GM18870 (cell line): ENCODE measurements at regions not wholly inside any gene's neighbourhood (a gene's known extent, or its start where the extent isn't known, plus 50 kb on each side); places are given as distances from the start of the nearest gene placed in this dataset.

Experiments
- ATAC-seq: cut with Tn5 transposase; IDR thresholded peaks from one replicate; pipeline ENCODE4 v1.9.1; 2021; ENCODE audit warnings: moderate library complexity; ENCODE audit not compliant: unreplicated experiment

DNA sequence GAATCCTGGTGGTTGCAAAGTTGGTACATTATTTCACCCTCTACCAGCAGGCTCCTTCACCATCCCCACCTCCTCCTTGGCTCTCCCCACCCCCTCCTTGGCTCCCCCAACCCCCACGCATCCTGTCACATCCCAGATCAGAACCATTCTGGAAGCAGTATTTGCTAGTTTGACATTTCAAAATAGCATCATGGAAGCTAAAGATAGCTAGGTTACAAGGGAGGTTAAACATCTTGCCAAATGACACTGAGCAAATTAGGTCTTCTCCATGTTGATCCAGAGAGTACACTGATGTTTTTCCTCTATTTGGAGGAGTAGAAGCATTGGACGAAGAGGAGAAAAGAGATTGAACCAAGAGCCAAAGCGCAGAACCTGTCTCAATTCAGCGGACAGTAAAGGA is 158.9 kb upstream of the FGGY start:
- ATAC-seq, result no peak

DNA sequence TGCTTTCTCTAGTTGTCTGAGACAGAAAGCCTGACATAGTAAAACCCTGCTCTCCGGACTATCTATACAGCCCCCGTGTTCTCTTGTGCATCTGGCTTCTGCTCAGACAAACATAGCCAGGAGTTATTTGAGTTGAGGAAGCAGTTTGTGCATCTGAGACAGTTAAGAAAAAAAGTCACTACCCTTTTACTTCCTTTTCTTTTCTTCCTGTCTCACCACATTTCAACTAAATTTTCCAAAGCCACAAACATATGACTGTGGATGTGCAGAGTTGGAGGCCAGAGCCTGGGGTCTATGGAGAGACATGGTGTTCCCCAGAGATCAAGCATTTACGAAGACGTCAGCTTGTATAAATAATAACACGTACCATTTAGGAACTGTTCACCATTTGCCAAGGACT is 158.5 kb upstream of the FGGY start:
- ATAC-seq, result no peak

- no peak for ATAC-seq
These were observed 157.5 kb upstream of the FGGY start for GRCh38 chr1:59139396-59139795.

- no peak for ATAC-seq
These were observed 155.5 kb upstream of the FGGY start for GRCh38 chr1:59141267-59141863.

DNA sequence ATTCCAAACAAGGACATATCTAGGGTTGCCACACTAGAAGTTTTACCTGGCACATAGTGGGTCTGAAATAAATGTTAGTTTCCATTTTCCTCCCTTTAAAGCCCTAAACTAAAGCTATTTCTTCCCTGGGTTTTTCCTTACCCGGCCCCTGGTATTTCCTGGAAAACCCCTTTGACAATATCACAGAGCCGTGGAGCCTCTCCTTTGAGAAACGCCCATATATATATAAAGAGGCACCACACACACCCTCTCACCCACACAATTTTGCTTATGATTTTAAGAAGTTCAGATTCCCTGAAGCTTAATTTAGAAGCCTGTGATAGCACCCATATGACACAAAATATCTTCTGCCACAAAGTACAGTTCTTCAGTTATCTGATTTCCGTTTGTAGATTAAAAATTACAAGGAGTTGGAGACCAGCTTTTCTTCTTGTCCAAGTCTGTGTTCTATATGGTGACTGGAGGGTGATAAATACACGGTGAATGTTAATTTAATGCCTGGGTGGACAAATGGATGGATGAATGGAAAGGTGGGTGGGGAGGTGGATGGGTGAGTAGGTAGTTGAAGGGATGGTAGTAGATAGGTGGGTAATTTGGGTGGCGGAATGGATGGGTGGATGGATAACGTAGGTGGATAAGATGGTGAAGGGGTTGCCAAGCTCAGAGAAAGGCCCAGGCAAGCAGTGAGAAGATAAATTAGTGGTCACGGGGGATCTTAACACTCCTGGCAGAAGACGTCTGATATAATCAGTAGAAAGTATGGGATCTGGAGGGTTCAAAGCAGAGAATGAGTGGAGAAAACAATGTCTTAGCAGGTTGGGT is 154.4 kb upstream of the FGGY start:
- no peak for ATAC-seq

DNA sequence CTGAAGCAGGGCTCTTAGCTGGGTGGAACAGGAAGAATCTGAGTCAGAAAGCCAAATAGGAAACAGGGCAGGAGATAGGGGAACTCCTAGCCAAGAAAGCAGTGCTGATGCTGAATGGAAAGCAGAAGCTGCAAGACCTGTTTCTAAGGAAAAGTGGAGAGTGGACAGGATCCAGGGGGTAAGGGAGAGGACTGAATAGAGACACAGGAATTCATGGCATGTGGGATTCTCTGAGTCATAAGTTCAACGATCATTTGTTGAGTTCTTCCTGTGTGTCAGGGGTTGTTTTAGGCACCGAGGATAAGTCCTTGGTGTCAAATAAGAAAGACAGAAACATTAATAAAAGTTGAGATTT is 153.8 kb upstream of the FGGY start:
- ATAC-seq, result no peak

- ATAC-seq, result no peak
These were observed 153.1 kb upstream of the FGGY start for GRCh38 chr1:59143811-59144210.

- no peak for ATAC-seq
These were observed 151.9 kb upstream of the FGGY start for GRCh38 chr1:59144959-59145358.

- no peak for ATAC-seq
These were observed 150.8 kb upstream of the FGGY start for GRCh38 chr1:59146056-59146455.

DNA sequence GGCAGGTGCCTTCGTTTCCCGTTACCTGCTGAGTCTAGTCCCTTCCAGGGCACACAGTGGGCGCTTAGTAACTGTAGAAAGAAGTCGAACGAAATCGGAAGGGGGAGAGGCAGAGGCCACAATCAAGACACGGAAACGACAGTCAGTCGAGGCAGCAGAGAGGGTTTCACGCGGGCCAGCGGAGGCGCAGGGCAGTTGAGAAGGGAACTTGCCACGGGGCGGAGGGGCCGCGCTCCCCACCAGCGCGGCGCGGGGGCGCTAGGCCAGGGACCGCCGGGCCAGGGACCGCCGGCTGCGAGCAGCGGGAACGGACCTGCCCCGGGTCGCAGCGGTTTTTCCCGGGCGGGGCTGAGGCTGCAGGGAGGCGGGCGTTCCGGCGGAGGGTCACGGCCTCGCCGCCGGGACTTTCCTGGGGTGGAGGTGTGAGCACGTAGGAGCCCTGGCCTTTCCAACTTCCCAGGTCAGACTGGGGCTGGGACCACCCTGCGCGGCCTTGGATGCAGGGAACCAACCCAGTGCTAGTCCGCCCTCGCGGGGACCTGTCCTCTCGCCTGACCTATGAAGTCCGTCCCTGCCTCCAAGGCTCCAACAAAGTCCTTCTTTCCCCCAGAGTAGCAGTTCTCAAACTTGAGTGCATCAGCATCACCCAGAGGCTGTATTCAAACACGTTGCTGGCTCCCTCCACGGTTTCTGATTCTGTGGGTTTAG is 150.1 kb upstream of the FGGY start:
- ATAC-seq, result peak; percentile 39

GRCh38 chr1:59149435-59149834 is 147.5 kb upstream of the FGGY start:
- ATAC-seq, result no peak

GRCh38 chr1:59150577-59151386 is 146.1 kb upstream of the FGGY start:
- ATAC-seq, result peak; percentile 66

DNA sequence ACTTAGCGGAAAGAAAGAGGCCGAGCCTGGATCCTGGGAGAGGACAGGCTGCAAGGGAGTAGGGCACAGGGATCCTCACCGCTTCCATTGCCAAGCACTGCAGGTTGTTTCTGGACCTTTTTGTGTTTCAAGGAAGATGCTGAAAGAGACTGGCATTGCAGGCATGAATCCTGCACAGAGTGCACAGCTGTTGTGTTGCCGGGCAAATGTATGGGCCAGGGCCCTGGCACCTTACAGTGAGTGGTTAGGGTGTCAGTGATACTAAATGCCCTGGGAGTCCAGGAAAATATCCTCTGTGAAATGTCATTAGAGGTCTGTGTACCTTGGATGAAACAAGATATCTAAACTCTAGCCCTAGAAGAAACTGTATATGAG is 145.5 kb upstream of the FGGY start:
- no peak for ATAC-seq

DNA sequence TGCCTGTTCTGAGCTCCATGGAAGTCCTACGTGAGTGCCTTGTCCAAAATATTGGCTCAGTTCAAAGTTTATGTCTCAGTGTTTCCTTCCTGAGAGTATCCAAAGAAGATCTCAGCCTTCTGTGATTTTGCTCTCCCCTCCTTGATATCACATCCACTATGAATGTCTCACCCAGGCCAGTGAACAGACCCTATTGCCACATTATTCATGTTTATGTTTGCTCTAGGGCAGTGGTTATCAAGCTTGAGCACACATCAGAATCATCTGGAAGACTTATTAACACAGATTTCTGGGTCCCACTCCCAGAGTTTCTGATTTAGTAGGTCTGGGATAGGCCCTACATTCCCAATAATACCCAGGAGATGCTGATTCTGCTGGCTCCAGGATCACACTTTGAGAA is 145.0 kb upstream of the FGGY start:
- no peak for ATAC-seq

DNA sequence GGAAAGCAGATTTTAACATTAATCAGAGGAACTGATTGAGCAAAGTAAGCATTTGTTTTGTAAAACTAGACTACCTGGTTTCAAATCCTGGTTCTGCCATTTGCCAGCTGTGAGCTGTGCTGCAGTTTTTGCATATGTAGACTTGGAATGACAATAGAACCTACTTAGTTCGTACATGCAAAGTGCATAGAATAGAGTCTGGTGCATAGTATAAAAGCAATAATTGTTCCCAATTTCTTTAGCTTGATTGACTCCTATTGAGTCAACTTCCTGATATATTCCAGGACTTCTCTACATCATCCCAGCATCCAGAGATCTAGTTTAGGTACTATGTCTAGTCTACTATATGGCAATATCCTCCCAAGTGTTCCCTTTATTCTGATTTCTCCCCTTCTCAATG is 144.4 kb upstream of the FGGY start:
- no peak for ATAC-seq

DNA sequence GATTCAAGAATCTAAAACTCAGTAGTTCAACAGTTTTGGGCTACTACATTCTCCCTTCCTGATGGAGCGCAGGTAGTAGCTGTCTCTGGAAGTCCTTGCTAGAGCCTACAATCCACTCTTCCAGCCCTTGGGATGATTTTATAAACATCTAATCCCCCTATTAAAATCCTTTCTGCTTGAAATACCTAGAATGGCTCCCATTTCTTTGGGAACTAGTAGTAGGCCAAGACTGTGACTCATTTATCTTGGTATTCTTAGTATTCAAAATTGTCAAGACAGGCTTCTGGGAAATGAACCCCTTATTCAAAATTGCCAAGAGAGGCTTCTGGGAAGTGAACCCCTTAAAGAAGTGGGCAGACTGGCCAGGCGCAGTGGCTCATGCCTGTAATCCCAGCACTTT is 142.5 kb upstream of the FGGY start:
- ATAC-seq, result no peak

GRCh38 chr1:59155351-59155750 is 141.5 kb upstream of the FGGY start:
- no peak for ATAC-seq

DNA sequence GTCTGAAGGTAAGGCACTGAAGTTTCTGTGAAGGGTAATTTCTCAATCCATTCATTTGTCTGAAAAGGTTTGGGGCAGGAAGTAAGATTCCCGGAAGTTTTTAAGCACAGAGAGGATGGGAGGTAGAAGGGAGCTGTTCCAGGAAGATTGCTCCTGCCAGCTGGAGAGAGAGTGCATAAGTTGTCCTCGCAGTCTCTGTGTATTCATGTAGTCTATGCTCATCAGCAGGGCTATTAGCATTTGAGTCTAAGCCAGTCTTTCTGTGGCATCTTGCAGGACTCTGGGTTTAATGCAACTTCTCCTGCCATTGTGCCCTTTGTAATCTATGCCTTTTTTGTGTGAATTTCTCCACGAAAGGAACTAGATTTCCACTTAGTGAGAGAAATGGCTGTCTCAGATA is 140.8 kb upstream of the FGGY start:
- ATAC-seq, result no peak

GRCh38 chr1:59156526-59157199 is 140.2 kb upstream of the FGGY start:
- no peak for ATAC-seq

DNA sequence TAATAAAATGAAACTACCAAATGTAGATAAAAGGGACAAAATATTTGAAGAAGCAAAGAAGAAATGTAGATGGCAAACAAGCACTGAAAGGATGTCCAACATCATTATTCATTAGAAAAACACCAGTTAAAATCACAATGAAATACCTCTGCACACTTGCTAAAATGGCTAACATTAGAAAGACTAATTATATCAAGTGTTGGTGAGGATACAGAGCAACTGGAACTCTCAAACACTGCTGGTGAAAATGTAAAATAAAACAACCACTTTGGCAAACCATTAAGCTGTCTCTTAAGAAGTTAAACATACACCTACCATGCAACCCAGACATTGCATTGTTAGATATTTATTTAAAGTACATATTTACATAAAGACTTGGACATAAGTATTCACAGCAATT is 138.6 kb upstream of the FGGY start:
- ATAC-seq, result no peak
